Parathyroid adenoma (tissue), 2 donors: ENCODE measurements at regions not wholly inside any gene's neighbourhood (a gene's known extent, or its start where the extent isn't known, plus 50 kb on each side); places are given as distances from the start of the nearest gene placed in this dataset.

ENCODE experiments used
- H2AFZ ChIP-seq: fragments of 300-600 bp; sonication (generic); one replicate; pipeline ENCODE4 v1.7.0; 2017; ENCODE audit warnings: antibody characterized with exemption, mild to moderate bottlenecking
- H3K27ac ChIP-seq: fragments of 300-600 bp; sonication (generic); one replicate; pipeline ENCODE4 v1.7.0; 2017
- H3K27me3 ChIP-seq: fragments of 300-600 bp; sonication (generic); one replicate; pipeline ENCODE4 v1.7.0; 2017; ENCODE audit warnings: low read length; ENCODE audit not compliant: control insufficient read depth, insufficient read depth
- H3K36me3 ChIP-seq: fragments of 300-600 bp; sonication (generic); one replicate; pipeline ENCODE4 v1.7.0; 2017; ENCODE audit warnings: low read length; ENCODE audit not compliant: control insufficient read depth, insufficient read depth
- H3K4me1 ChIP-seq: fragments of 300-600 bp; sonication (generic); one replicate; pipeline ENCODE4 v1.7.0; 2017; ENCODE audit warnings: control low read depth
- H3K4me2 ChIP-seq: fragments of 300-600 bp; sonication (generic); one replicate; pipeline ENCODE4 v1.7.0; 2017; ENCODE audit warnings: low read length
- H3K4me3 ChIP-seq: fragments of 300-600 bp; sonication (generic); one replicate; pipeline ENCODE4 v1.7.0; 2017; ENCODE audit warnings: low read depth, low read length
- H3K79me2 ChIP-seq: fragments of 300-600 bp; sonication (generic); one replicate; pipeline ENCODE4 v1.7.0; 2017; ENCODE audit warnings: control low read depth
- H3K9ac ChIP-seq: fragments of 300-600 bp; sonication (generic); one replicate; pipeline ENCODE4 v1.7.0; 2017; ENCODE audit warnings: mild to moderate bottlenecking
- H3K9me3 ChIP-seq: fragments of 300-600 bp; sonication (generic); one replicate; pipeline ENCODE4 v1.7.0; 2017; ENCODE audit warnings: low read length; ENCODE audit not compliant: control insufficient read depth
- TF ChIP-seq, protein P1 (sequence below): fragments of 300-600 bp; sonication (generic); IDR thresholded peaks from one replicate; pipeline ENCODE4 v1.7.0; 2017; ENCODE audit warnings: antibody characterized with exemption, mild to moderate bottlenecking
- donor health status: primary hyperparathyroidism.

DNA sequence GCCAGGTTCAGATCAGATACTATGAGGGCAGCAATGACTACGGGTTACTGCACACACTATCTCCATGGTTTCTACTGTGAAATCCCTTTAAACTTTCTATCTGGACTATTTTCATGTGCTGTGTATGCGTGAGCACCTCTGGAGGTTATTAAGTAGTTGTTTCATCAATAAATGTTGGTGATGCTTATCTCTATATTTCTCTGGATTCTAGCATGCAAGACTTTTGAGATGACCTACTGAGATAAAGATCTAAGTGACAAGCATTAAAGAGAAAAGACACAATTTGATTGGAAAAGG, 194.0 kb downstream of the NRIP1 start:
- no peaks in the 10 kb centered on the region for H3K9me3 ChIP-seq
- no peaks in the 10 kb centered on the region for H3K36me3 ChIP-seq
- H3K79me2 ChIP-seq, result no peaks in the 10 kb centered on the region
- H3K4me1 ChIP-seq, result no peaks in the 10 kb centered on the region
- H3K9ac ChIP-seq, result no peak overlapping the region
- no peak overlapping the region for H3K27ac ChIP-seq
- TF ChIP-seq, protein P1, sequence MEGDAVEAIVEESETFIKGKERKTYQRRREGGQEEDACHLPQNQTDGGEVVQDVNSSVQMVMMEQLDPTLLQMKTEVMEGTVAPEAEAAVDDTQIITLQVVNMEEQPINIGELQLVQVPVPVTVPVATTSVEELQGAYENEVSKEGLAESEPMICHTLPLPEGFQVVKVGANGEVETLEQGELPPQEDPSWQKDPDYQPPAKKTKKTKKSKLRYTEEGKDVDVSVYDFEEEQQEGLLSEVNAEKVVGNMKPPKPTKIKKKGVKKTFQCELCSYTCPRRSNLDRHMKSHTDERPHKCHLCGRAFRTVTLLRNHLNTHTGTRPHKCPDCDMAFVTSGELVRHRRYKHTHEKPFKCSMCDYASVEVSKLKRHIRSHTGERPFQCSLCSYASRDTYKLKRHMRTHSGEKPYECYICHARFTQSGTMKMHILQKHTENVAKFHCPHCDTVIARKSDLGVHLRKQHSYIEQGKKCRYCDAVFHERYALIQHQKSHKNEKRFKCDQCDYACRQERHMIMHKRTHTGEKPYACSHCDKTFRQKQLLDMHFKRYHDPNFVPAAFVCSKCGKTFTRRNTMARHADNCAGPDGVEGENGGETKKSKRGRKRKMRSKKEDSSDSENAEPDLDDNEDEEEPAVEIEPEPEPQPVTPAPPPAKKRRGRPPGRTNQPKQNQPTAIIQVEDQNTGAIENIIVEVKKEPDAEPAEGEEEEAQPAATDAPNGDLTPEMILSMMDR, result no peak
- no peak overlapping the region for H2AFZ ChIP-seq
- H3K27me3 ChIP-seq, result no peaks in the 10 kb centered on the region
- peak overlapping the region; percentile 8 for H3K4me3 ChIP-seq
- peak overlapping the region; percentile 47 for H3K4me2 ChIP-seq

DNA sequence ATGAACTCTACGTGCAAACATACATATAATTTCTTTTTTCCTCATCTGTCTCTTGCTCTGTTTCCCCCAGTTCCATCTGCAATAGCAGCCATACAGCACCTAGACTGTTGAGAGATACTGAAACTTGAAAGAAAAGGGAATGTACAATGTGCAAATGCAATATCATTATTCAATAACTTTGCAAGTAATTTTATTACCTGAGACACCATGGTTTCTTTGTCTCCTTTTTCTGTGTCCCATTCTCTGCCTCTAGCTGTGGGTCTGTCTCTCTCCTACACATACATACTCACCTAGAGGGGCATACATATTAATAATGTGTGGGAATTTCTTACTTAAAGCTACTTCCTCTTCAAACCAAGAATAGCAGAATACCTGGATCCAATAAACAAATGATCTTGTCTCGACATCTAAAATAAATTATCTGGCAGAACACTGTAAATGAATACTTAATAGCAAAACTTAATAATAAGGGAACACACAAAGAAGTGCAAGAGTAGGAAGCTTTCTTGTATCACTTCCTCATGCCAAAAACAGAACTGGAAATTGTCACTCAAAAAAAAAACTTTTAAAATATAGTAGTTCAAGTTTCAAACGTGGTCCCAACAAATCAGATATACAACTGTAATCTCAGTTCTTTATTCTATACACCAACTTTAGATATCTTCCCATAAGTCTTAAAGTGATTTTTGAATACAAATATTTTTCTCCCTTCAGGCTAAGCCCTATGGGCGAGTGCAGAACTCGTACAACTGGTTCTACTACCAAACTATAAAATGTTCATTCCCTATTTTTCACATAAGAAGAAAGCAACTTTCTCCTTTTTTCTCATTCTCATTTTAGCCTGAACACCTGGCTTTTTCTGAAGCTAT, 194.6 kb downstream of the NRIP1 start:
- no peaks in the 10 kb centered on the region for H3K36me3 ChIP-seq
- TF ChIP-seq, protein P1, result no peak
- H2AFZ ChIP-seq, result no peak overlapping the region
- peak overlapping the region; percentile 47 for H3K4me2 ChIP-seq
- peak overlapping the region; percentile 8 for H3K4me3 ChIP-seq
- no peak overlapping the region for H3K27ac ChIP-seq
- H3K27me3 ChIP-seq, result no peaks in the 10 kb centered on the region
- H3K4me1 ChIP-seq, result no peaks in the 10 kb centered on the region
- H3K9ac ChIP-seq, result no peak overlapping the region
- H3K9me3 ChIP-seq, result no peaks in the 10 kb centered on the region
- no peaks in the 10 kb centered on the region for H3K79me2 ChIP-seq

DNA sequence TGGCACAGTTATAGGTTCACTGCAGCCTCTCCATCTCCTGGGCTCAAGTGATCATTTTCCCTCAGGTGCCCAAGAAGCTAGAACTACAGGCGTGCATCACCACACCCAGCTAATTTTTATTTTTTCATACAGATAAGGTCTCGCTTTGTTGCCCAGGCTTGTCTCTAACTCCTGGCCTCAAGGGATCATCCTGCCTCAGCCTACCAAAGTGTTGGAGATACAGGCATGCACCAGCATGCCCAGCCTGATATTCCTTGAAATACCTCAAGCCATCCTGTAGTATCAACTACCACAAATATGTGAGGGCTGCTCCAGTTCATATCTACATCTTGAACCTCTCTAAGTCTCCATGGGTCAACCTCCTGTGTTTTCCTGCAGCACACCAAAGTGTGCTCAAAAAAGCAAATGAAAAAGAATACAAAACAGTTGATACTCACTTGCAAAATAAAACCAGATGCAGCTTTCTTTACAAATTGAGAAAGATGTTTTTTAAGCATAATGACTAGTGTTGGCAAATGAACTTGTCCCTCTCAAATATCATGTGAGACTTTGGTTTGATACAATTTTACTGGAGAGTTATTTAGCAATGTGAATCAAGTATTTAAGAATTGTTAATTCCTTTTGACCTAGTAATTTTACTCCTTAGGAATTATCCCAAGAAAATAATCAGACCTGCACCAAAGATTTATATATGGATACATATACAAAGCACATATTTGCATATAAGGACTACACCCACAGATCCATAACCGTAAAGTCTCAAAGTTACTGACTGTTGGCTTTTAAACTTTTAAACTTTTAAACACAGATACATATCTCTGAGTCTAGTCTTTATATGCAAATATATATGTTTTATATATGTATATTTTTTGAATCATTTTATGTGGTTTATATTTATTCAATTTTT, 197.7 kb downstream of the NRIP1 start:
- H2AFZ ChIP-seq, result no peak overlapping the region
- no peak overlapping the region for H3K4me3 ChIP-seq
- H3K27ac ChIP-seq, result no peak overlapping the region
- H3K4me2 ChIP-seq, result no peak overlapping the region
- no peak overlapping the region for H3K9ac ChIP-seq
- H3K36me3 ChIP-seq, result no peaks in the 10 kb centered on the region
- no peaks in the 10 kb centered on the region for H3K79me2 ChIP-seq
- no peaks in the 10 kb centered on the region for H3K9me3 ChIP-seq
- no peaks in the 10 kb centered on the region for H3K27me3 ChIP-seq
- no peaks in the 10 kb centered on the region for H3K4me1 ChIP-seq
- TF ChIP-seq, protein P1, result no peak

DNA sequence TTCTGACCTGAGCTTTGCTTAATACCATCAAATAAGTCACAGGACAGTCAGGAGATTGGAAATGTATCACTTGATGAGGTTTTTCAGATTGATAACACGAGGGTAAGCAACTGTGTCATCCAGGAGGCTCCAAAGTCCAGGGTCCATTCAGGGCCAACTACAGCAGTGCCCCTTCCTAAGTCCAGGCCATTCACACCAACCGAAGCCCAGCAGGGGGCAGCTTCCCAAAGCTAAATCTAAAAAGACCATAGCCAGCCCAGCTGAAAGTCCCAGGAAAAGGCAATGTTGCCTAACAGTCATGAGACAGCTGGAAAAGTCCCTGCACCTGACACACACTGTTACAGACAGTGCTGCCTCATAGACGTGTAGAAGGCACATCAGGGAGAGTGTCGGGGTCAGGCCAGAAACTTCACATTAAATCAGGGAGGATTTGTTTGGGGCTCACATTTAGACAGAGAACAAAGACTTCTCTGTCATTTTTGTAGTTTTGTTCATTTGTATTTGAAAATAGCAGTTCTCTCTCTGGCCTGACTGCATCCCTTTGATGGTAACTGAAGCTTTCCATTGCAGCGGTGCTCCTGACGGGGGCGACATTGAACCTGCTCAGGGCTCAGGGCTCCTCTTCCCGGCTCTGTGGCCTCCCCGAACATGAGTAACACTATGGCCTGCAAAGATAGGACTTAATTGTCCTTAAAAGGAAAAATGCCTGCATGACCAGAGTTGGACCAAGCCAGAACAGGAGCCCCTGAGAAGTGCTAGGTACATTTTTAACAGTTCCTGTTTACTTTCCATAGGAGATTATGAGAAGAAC, 200.4 kb downstream of the NRIP1 start:
- no peak overlapping the region for H2AFZ ChIP-seq
- no peak overlapping the region for H3K4me2 ChIP-seq
- no peak overlapping the region for H3K27ac ChIP-seq
- H3K36me3 ChIP-seq, result no peaks in the 10 kb centered on the region
- no peaks in the 10 kb centered on the region for H3K79me2 ChIP-seq
- H3K9me3 ChIP-seq, result no peaks in the 10 kb centered on the region
- TF ChIP-seq, protein P1, result no peak
- H3K4me1 ChIP-seq, result no peaks in the 10 kb centered on the region
- H3K9ac ChIP-seq, result no peak overlapping the region
- H3K4me3 ChIP-seq, result no peak overlapping the region
- no peaks in the 10 kb centered on the region for H3K27me3 ChIP-seq
